ENCODE measurements at regions not wholly inside any gene's neighbourhood (a gene's known extent, or its start where the extent isn't known, plus 50 kb on each side); places are given as distances from the start of the nearest gene placed in this dataset.
A peak's percentile ranks its signal among the peaks of the same experiment; 100 is the strongest.

DNA sequence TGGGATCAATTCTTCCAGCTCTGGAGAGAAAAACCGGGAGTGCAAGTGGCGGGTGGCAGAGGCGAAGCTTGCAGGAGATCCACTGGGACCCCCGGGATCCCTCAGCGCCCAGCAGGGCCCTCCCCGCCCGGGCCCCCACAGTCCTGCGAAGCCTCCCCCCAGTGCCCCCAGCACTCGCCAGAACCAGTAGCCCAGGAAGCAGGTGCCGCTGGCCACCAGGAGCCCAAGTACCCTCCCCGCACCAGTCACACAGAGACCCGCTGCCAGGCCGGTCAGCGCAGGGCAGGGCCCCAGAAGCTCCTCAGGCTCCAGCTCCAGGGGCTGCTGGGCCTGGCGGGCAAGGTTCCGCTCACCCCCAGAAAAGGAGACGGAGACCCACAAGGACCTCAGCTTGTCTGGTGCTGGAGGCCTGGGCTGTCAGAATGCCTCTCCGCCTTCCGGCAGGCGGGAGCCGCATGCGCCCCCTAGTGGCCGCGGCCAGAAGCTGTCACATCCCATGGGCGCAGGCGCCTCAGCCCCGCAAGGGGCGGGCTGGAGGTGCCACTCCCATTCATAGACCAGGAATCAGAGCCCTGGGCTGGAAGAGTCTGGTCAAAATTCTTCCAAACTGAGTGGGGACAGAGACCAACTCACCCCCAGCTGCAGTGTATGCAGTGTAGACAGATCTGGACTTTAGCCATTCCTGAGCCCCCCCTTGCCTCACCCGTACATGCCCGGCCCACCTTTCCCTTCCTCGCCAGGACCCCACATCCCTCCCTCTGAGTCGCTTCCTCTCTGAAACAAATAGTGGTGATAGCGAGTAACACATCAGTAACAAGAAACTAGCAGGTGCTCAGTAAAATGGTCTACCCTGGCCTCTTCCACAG is 1002.3 kb downstream of the KCNJ18 start:
- H3K4me3 Mint-ChIP-seq (ENCODE audit: unreplicated experiment) = no peak overlapping the region
- H3K27me3 Mint-ChIP-seq (ENCODE audit: unreplicated experiment) = peaks cover 15% of the 10 kb centered on the region
- TF ChIP-seq, protein P1, sequence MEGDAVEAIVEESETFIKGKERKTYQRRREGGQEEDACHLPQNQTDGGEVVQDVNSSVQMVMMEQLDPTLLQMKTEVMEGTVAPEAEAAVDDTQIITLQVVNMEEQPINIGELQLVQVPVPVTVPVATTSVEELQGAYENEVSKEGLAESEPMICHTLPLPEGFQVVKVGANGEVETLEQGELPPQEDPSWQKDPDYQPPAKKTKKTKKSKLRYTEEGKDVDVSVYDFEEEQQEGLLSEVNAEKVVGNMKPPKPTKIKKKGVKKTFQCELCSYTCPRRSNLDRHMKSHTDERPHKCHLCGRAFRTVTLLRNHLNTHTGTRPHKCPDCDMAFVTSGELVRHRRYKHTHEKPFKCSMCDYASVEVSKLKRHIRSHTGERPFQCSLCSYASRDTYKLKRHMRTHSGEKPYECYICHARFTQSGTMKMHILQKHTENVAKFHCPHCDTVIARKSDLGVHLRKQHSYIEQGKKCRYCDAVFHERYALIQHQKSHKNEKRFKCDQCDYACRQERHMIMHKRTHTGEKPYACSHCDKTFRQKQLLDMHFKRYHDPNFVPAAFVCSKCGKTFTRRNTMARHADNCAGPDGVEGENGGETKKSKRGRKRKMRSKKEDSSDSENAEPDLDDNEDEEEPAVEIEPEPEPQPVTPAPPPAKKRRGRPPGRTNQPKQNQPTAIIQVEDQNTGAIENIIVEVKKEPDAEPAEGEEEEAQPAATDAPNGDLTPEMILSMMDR (IDR thresholded peaks at IDR 0.05; ENCODE audit: unreplicated experiment) = peak; percentile 36
- H3K9me3 Mint-ChIP-seq (ENCODE audit: unreplicated experiment) = peaks cover 40% of the 10 kb centered on the region
- no peaks in the 10 kb centered on the region for H3K4me1 Mint-ChIP-seq (ENCODE audit: unreplicated experiment)
- peaks cover 10% of the 10 kb centered on the region for H3K36me3 Mint-ChIP-seq (ENCODE audit: low read depth, unreplicated experiment)
- no peak for DNase-seq (ENCODE audit: low spot score)
- H3K27ac Mint-ChIP-seq (ENCODE audit: unreplicated experiment) = no peak overlapping the region

DNA sequence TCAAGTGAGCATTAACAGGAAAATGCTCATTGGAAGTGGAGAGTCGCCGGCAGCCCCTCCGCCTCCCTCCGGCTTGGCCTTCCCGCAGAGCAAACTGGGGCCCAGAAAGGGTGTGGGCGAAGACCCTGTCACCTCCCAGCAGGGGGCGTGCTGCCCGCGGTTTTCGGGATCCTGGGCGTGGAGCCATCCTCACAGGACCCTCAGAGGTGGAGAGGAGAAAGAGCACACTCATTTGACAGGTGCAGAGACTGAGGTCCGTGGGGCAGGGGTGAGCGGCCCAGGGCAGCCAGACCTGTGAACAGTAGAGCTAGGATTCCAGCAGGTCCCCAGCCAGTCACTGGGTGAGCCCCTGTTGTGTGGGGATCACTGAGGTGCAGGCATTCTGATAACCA is 1002.9 kb downstream of the KCNJ18 start:
- peaks cover 40% of the 10 kb centered on the region for H3K9me3 Mint-ChIP-seq (ENCODE audit: unreplicated experiment)
- no peak overlapping the region for H3K4me3 Mint-ChIP-seq (ENCODE audit: unreplicated experiment)
- DNase-seq (ENCODE audit: low spot score) = no peak
- H3K4me1 Mint-ChIP-seq (ENCODE audit: unreplicated experiment) = no peaks in the 10 kb centered on the region
- no peak overlapping the region for H3K27ac Mint-ChIP-seq (ENCODE audit: unreplicated experiment)
- peaks cover 10% of the 10 kb centered on the region for H3K36me3 Mint-ChIP-seq (ENCODE audit: low read depth, unreplicated experiment)
- H3K27me3 Mint-ChIP-seq (ENCODE audit: unreplicated experiment) = peaks cover 15% of the 10 kb centered on the region
- TF ChIP-seq, protein P1 (IDR thresholded peaks at IDR 0.05; ENCODE audit: unreplicated experiment) = no peak

DNA sequence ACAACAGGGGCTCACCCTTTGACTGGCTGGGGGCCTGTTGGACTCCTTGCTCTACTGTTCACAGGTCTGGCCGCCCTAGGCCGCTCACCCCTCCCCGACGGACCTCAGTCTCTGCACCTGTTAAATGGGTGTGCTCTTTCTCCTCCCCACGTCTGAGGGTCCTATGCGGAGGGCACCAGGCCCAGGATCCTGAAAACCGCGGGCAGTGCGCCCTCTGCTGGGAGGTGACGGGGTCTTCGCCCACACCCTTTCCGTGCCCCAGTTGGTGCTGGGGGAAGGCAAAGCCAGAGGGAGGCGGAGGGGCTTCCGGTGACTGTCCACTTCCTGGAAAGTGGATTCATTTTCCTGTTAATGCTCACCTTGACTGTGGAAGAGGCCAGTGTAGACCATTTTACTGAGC is 1010.9 kb downstream of the KCNJ18 start:
- DNase-seq (ENCODE audit: low spot score) = no peak
- peaks cover 8% of the 10 kb centered on the region for H3K27me3 Mint-ChIP-seq (ENCODE audit: unreplicated experiment)
- H3K36me3 Mint-ChIP-seq (ENCODE audit: low read depth, unreplicated experiment) = peaks cover 10% of the 10 kb centered on the region
- H3K27ac Mint-ChIP-seq (ENCODE audit: unreplicated experiment) = no peak overlapping the region
- H3K4me1 Mint-ChIP-seq (ENCODE audit: unreplicated experiment) = no peaks in the 10 kb centered on the region
- TF ChIP-seq, protein P1 (IDR thresholded peaks at IDR 0.05; ENCODE audit: unreplicated experiment) = no peak
- no peak overlapping the region for H3K4me3 Mint-ChIP-seq (ENCODE audit: unreplicated experiment)
- peaks cover 32% of the 10 kb centered on the region for H3K9me3 Mint-ChIP-seq (ENCODE audit: unreplicated experiment)

DNA sequence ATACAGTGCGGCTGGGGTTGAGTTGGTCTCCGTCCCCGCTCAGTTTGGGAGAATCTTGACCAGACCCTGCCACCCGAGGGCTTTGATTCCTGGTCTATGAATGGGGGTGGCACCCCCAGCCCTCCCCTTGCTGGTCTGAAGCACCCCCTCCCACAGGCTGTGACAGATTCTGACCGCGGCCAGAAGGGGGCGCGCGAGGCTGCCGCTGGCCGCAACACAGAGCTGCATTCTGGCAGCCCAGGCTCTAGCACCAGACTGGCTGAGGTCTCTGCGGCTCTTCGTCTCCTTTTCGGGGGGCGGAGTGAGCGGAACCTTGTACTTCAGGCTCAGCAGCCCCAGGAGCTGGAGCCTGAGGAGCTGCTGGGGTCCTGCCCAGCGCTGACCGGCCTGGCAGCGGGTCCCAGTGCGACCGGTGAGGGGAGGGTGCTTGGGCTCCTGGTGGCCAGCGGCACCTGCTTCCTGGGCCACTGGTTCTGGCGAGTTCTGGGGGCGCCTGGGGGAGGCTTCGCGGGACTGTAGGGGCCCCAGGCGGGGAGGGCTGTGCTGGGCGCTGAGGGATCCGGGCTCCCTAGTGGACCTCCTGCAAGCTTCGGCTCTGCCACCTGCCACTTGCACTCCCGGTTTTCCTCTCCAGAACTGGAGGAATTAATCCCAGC is 1011.6 kb downstream of the KCNJ18 start:
- H3K36me3 Mint-ChIP-seq (ENCODE audit: low read depth, unreplicated experiment) = peaks cover 14% of the 10 kb centered on the region
- peaks cover 36% of the 10 kb centered on the region for H3K9me3 Mint-ChIP-seq (ENCODE audit: unreplicated experiment)
- H3K4me1 Mint-ChIP-seq (ENCODE audit: unreplicated experiment) = no peaks in the 10 kb centered on the region

More for the DNA sequence above, 1011.6 kb downstream of the KCNJ18 start:
- no peak for DNase-seq (ENCODE audit: low spot score)
- H3K4me3 Mint-ChIP-seq (ENCODE audit: unreplicated experiment) = no peak overlapping the region
- no peak overlapping the region for H3K27ac Mint-ChIP-seq (ENCODE audit: unreplicated experiment)
- TF ChIP-seq, protein P1 (IDR thresholded peaks at IDR 0.05; ENCODE audit: unreplicated experiment) = no peak
- peaks cover 11% of the 10 kb centered on the region for H3K27me3 Mint-ChIP-seq (ENCODE audit: unreplicated experiment)

All from endothelial cell (in vitro differentiated cells).